Fibroblast of mammary gland (primary cell): ENCODE measurements at regions not wholly inside any gene's neighbourhood (a gene's known extent, or its start where the extent isn't known, plus 50 kb on each side); places are given as distances from the start of the nearest gene placed in this dataset.

ENCODE experiments used
- DNase-seq: peaks from one replicate; pipeline ENCODE4 v3.0.0-alpha.2; 2010; ENCODE audit warnings: low read depth
- H3K4me3 ChIP-seq: 2 replicates; pipeline ENCODE4 v1.5.1; 2011; ENCODE audit warnings: low read depth, mild to moderate bottlenecking, low read length, moderate library complexity; ENCODE audit not compliant: control insufficient read depth
- TF ChIP-seq, protein P1 (sequence below): conservative IDR thresholded peaks from 2 replicates; pipeline ENCODE4 v1.5.1; 2011; ENCODE audit warnings: low read depth, low read length, inconsistent platforms; ENCODE audit not compliant: control insufficient read depth, insufficient read depth

DNA sequence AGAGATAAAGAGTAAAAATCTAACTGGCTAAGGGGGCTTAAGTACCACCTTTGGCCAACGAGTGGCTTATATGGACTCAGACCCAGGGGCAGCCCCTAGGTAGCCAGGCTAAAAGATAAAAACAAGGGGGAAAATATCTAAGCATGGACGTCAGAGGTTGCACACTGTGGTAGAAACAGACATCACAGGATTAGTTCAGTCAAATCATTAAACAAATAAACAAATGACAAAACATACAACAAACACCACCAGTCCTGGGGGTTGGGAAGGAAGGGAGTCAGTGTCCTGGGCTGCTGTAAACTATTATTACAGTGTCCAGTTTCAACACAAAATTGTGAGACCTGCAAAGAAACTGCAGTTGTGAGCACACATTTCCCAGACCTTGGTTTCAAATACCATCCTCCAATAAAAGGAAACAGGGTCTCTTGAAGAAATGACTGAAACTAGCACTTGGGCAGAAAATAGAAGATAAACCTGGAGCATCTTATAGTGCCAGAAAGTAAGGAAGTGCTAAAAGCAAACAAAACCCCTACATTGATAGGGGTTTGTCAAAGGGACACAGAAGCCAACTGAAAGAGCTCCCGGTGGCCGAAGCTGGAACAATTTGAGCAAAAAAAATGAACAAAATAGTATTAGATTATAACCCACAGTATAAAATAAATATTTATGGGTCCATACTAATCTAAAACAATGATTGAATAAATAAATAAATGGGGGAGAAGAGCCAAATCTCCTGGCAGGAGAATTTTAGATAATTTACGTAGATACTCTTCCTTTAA, 154.8 kb upstream of the KLF7 start:
- TF ChIP-seq, protein P1, sequence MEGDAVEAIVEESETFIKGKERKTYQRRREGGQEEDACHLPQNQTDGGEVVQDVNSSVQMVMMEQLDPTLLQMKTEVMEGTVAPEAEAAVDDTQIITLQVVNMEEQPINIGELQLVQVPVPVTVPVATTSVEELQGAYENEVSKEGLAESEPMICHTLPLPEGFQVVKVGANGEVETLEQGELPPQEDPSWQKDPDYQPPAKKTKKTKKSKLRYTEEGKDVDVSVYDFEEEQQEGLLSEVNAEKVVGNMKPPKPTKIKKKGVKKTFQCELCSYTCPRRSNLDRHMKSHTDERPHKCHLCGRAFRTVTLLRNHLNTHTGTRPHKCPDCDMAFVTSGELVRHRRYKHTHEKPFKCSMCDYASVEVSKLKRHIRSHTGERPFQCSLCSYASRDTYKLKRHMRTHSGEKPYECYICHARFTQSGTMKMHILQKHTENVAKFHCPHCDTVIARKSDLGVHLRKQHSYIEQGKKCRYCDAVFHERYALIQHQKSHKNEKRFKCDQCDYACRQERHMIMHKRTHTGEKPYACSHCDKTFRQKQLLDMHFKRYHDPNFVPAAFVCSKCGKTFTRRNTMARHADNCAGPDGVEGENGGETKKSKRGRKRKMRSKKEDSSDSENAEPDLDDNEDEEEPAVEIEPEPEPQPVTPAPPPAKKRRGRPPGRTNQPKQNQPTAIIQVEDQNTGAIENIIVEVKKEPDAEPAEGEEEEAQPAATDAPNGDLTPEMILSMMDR, result peak; percentile 11
- peak; percentile 28 for DNase-seq
- H3K4me3 ChIP-seq, result no peak overlapping the region

DNA sequence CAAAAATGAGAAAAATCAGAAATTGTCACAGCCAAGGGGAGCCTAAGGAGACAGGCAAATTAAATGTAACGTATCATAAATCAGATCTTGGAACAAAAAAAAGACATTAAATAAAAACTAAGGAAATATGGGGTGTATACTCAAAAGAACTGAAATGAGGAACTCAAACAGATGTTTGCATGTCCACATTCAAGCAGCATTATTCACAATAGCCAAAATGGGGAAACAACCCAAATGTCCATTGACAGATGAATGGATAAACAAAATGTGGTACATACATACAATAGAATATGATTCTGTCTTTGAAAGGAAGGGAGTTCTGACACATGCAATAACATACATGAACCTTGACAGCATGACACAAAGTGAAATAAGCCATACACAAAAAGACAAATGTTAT, 155.8 kb upstream of the KLF7 start:
- no peak for DNase-seq
- TF ChIP-seq, protein P1, result no peak
- no peak overlapping the region for H3K4me3 ChIP-seq

DNA sequence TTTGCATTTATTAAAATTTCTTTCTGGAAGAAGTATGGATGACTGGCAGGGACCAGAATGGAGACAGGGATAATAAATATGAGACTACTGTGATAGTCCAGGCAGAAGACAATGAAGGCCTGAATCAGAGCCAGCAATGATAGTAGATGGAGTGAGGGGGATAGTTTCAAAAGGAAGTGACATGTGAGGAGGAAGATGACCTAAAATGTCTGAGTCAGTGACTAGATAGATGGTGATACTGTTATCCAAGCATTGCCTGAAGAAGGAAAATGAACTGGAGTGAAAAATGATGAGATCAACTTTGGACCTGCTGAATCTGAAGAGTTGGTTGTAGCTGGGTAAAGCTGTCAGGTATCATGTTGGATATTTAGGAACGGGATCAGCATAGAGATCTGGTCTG, 158.3 kb upstream of the KLF7 start:
- TF ChIP-seq, protein P1, result no peak
- DNase-seq, result no peak
- no peak overlapping the region for H3K4me3 ChIP-seq

DNA sequence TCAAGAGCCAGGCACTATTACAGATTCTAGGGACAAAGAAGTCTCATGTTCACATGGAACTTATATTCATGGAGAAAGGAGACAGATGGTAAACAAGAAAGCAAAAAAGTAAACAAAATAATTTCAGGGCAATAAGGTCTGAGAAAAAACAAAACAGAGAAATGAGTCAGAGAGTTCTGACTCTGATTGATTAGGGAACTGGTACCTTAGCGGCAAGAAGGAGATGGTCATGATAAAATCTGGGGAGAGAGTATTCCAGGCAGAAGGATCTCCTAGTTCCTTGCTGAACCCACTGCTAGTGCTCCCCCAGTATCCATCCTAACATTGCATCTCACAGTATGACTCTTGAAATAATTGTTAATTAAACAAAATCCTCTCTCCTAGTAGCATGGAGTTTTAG, 161.8 kb upstream of the KLF7 start:
- TF ChIP-seq, protein P1, result no peak
- DNase-seq, result no peak
- no peak overlapping the region for H3K4me3 ChIP-seq

DNA sequence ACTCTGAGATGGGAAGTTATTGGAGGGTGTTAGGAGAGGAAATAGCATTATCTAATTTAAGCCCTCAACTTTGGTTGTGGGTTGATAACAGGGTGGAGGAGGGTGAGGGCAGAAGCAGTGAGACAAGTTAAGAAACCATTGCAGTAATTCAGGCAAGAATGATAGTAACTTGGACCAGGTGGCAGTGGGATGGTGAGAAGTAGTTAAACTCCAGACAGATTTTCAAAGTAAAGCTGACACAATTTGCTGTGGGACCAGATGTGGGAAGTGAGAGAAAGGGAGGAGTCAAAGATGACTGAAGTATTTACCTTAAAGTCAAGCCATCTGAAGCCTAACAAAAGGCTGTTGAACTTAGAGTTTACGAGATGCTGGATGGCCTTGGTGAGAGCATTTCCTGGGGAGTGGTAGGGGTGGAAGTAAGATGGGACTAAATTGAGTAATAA, 163.2 kb upstream of the KLF7 start:
- no peak for DNase-seq
- H3K4me3 ChIP-seq, result no peak overlapping the region
- TF ChIP-seq, protein P1, result no peak

DNA sequence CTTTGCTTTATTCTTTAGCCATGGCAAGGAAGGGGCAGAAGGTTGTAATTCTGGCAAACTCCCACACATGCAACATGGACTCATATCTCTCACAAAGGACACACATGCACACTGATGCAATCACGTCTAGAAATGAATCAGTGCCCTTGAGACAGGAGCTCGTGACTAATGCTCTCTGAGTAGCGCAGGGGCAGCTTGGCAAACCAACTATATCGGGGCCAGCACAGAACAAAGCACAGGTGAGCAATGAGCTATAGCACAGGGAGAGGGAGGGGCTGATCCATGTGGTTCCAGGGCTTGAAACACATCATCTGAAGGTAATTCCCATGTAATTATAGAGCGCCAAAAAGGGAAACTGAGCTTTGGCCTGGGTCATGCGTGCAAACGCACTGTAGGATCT, 165.2 kb upstream of the KLF7 start:
- DNase-seq, result peak; percentile 98
- no peak overlapping the region for H3K4me3 ChIP-seq
- TF ChIP-seq, protein P1, result no peak
